ENCODE measurements at regions not wholly inside any gene's neighbourhood (a gene's known extent, or its start where the extent isn't known, plus 50 kb on each side); places are given as distances from the start of the nearest gene placed in this dataset.
"Not testable (repeated sequence)": the region's sequence is repeated elsewhere in the genome, so short reads cannot be mapped to it uniquely, and the experiment has no call there.

DNA sequence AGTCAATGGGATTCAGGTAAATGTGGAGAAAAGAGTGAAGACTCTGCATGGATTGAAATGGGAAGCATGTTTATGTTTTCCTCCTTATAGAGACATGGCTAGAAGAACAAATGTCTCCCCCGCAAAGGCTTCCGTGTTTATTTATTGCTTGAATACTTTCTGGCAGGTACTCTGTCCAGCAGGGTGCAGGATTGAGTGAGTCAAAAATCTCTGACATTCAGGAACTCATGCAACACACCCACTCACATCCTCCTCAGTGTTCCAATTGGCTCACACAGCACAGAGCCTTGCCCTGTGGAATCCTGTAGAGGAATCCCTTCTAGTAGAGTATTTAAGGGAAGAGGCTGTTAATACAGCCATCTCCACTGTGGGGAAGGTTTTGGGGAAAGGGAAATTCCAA is 290.3 kb upstream of the VWC2 start:
- no peak for DNase-seq

DNA sequence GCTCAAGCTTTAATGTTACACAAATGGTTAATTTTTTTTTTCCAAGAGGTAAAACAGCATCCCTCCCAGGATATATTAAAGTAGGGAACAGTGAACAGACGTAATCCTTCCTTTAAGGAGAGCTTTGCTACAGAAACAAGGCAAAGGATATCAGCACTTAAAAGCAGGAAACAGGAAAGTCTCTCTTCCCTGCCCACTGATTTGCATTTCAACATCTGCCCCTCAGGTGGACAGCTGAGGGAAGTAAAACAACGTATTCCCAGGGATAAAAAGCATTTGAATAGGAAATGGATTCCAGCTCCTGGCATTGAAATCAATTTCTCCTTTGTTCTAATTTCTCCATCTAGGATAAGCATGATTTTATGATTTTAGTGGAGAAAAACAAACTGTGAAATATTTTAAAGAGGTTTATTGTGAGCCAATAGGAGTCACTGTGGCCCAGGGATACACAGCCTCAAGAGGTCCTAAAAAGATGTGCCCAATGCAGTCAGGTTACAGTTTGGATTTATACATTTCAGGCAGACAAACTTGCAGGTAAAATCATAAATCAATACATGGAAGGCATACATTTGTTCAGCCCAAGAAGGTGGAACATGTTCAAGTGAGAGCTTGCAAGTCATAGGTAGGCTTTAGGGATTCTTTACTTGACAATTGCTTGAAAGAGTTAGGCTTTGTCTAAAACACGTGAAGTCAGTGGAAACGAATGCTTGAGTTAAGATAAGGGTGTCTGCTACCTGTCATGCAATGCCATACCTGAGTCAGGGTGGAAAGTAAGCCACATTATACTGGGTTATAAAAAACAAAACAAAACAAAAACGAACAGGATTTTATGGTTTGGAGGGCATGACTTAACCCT is 286.2 kb upstream of the VWC2 start:
- no peak for DNase-seq

DNA sequence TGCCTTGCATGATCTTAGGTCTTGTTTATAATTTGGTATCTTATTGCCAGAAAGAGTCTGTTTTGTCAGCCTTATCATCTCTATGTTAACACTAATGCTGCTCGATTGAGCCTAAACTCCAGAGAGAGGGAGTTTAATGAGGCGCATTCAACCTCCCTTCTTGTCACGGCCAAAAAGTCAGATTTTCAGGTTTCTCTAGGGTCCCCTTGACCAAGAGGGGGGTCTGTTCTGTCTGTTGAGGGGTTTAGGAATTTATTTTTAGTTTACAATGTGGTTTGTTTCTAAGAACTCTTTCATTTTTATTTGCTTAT is 285.7 kb upstream of the VWC2 start:
- no peak for DNase-seq

DNA sequence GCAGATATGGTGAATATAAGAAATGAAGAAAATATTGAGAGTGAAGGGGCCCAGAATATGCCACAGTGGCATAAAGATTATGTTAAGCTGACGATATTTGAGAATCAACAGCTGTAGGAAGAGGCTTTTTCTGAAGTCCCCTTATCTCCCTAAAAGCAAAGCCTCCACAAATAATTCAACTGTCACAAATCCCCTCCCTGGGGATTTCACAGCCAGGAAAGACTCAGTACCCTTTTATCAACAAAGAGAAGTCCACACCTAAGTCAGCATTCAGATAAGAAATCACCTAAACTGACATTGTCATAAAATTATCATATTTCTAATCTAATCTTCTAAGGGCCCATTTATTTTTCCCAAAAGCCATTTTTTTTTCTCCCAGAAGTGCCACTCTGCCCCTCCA is 284.9 kb upstream of the VWC2 start:
- DNase-seq: no peak

- no peak for DNase-seq
These were observed 276.0 kb upstream of the VWC2 start for GRCh38 chr7:49497471-49497870.

- no peak for DNase-seq
These were observed 272.7 kb upstream of the VWC2 start for GRCh38 chr7:49500741-49501140.

DNA sequence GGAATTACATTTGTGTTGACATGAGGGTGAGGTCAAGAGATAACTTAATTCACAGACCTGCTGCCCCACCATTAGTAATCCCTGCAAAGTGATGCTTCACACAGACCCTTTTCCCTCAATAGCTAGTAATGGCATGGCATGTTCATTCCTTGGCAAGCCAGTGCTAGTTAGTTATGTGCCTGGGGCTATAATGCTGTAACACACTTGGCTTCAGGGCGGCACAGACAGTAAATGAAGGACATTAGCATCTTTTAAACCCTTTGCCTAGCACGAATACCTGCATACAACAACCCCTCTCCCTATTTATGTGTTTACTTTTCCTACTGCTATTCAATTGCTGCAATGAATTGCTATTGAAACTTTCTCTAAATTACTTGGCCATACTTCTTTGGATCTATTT is 266.2 kb upstream of the VWC2 start:
- not testable (repeated sequence) for DNase-seq

GRCh38 chr7:49513911-49514310 is 259.5 kb upstream of the VWC2 start:
- no peak for DNase-seq

DNA sequence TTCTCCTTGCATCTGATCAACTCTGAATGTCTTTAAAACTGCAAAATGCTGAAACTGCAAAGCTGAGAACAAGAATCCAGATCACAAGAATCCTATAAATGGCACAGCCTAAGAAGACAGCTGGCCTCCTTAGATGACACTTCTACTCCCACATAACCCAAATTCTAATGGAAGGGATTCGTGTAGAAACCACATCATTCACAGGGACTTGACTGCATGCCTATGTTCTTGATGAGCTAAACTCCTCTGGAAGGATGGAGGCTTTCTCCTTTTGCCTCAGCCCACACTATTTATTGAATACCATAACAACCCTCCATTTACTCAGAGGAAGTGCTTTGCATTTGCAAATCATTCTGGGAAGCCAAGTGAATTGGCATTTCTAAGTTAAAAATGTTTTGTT is 252.5 kb upstream of the VWC2 start:
- no peak for DNase-seq

DNA sequence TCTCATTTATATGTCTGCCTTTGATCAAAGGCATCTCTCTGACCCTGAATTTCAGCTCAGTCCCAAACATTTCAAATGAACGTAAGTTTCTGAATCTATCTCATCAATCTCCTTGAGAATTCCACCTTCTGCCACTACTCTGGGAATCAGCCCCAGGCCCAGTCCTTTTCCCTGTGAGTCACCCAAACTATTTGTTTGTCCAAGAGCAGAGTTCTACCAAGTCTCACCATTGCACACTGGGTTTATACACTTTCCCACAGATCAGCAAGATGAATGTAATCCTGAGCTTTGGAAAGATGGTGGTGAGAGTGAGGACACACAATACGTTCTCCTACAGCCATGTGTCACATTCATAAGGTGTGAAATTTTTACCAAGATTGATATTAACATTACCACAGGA is 251.3 kb upstream of the VWC2 start:
- no peak for DNase-seq

DNA sequence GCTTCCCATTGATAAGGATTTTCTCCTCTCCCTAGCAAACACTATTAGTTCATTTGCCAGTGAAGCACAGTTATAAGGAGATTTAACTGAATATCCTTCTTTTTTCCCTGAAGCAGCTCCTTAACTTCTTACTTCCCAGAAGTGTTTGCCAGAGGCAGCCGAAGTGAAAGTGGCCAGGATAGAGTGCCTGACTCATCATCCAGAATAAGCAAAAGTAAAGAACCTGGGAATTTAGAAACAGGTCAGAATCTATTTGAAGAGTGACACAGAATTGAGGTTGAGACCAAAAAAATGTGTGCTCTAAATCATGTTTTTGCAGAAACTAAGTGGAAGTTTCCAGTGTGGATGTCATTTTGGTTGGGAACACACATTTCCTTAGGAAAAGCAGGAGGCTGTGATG is 249.6 kb upstream of the VWC2 start:
- no peak for DNase-seq

DNA sequence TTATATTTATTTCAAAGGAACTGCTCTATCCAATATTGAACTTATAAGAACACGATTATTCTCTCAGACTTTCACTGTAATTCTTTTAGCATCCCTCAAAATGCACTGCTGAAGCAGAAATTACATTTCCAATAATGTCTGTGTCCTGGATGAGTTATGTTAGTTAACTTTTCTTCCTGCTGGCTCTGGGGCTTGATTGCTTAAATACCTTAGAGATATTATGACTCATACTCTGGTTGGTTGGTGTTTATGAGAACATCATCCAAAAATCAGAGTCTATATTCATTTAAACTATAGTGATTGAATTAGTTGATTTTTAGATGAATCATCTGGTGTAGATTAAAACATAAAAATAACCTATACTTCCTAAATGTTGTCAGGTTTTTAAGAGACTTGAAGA is 246.3 kb upstream of the VWC2 start:
- DNase-seq: no peak

DNA sequence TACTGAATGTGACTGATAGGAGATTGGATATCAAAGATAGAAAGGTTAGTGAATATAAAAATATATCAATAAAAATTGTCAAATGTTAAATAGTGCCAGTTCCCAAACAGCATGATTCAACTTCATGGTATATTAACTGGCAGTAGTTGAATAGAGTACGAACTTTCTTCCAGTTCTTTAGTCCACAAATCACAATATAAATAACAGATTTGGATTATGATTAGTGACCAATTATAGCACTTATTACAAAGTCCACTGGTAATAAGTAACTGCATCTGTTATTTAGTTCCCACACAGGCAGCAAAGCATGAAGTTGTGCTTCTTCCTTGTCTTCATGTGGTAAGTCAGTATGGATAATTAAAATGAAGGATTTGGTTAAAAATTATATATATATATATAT is 243.0 kb upstream of the VWC2 start:
- DNase-seq: no peak

- DNase-seq: no peak
These were observed 209.6 kb upstream of the VWC2 start for GRCh38 chr7:49563693-49564378.

DNA sequence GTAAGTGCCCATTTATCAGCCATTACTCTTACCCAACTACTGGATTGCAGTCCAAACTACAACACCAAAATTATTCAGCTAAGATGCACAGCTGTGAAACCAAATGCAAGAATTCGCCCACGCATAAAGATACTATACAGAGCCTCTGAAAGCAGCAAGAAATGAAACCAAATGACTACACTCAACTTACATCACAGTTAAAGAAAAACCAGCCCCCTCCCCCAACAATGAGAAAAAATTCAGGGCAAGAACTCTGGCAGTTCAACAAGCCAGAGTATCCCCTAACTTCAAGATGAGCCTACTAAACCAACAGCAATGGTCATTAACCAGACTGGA is 209.1 kb upstream of the VWC2 start:
- DNase-seq: no peak

DNA sequence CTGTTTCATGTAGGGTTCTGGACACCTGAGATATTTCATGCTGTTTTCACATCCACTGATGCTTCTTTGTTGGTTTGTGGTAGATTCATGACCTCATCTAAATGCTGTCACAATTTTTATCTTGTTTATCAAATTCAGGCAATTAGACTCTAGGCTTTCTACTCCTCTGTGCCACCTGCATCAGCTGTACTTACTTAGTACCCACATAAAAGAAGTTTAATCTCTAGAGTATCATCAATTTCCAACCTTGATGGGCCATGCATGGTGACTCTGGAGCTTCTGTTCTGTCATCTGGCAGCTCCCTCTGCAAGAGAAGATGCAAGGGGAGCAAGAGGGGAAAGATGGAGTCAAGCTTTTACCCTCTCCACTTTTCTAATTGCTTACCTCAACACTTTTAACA is 195.9 kb upstream of the VWC2 start:
- no peak for DNase-seq

- DNase-seq: no peak
These were observed 194.0 kb upstream of the VWC2 start for GRCh38 chr7:49579408-49579807.

DNA sequence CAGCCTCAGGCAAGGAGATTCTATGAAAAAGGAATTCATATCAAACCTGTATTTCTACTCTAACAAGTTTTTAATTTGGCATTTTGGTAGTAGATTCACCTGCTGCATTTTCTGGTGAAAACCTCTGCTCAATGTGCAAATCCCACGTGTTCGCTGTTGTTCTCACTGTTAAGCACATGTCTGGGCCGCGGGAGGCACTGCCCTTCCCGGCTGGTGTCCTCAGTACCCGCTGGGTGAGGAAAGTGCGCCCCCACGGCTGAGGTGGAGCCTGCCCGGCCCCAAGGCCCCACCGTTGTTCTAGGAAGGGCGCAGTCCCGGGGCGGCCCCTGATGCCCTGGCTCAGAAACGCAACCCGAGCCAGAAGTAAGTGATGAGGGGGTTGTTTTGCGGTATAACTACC is 193.4 kb upstream of the VWC2 start:
- no peak for DNase-seq

GRCh38 chr7:49580761-49581160 is 192.7 kb upstream of the VWC2 start:
- no peak for DNase-seq

GRCh38 chr7:49583440-49583839 is 190.0 kb upstream of the VWC2 start:
- DNase-seq: no peak

DNA sequence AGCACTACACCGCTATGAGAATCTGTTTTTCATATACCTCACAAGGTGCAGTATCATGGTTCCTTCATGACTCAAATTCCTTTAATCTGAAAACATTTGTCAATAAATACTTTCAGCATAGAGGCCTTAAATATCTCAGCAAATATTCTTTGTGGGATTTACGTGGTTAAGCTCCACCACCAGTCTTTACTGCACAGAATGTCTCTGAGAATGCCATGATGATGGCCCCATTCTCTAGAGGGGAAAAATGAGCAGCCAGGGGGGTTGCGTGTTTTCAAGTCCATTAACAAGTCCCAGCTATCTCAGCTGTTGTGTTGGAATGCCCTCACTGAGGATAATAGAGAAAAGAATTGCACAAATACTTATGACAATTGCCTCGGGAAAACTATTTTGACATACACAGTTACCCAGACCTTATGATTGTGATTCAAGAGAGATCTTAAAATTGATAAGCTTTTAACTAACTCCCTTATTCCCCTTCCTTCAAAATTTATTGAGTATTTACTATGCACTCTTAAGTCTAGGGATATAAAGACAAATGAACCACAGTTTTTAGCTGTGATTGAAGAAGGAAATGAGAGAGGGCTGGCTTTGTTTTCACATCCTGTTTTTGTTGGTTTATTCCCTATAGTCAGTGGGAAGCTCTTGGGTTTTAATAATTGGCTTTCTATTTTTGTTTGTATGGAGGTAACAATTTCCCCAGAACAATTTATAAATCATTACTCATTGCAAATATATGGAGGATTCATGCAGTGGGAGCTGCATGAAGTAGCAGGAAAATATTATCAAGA is 176.5 kb upstream of the VWC2 start:
- no peak for DNase-seq

DNA sequence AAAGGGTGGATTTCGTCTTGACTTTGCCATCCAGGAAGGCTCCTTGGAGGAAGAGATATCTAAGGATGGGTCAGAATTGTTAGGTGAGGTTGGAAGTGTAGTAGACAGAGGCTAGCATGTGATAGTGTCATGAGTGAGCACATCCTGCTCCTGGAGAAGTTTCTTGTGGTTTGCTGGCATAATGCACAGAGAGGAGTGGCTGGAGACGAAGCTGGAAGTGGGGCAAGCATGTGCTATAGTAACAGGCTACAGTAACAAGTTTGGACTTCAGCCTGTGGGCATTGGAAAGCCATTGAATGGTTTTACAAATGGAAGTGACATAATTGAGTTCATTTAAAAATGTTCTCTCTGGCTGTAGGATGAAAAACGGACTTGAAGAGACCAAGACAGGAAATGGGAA is 175.6 kb upstream of the VWC2 start:
- DNase-seq: no peak

DNA sequence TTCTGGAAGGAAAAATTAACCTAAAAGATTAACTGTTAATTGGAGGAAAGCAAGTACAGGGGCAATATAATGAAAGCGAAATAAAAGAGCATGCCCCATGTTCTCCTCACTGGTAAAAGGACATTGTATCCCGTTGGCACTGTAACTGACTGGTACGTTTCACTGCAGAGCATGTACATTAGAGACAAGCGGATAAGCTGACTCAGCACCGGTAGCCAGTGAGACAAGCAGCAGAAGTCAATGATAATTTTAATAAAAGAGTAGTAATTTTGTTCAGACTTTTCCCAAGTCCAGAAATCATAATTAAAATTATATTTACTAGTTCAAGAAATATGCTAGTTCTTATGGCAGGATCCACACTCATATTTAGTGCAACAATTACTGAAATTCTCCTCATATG is 161.5 kb upstream of the VWC2 start:
- DNase-seq: no peak

- DNase-seq: no peak
These were observed 159.7 kb upstream of the VWC2 start for GRCh38 chr7:49613759-49614158.
